ENCODE measurements at regions not wholly inside any gene's neighbourhood (a gene's known extent, or its start where the extent isn't known, plus 50 kb on each side); places are given as distances from the start of the nearest gene placed in this dataset.

GRCh38 chr4:43846111-43846587 is 602.5 kb downstream of the KCTD8 start:
- TF ChIP-seq CTCF (IDR thresholded peaks at IDR 0.05; ENCODE audit: insufficient read depth, low read length) = no peak
- TF ChIP-seq POLR2AphosphoS5 (IDR thresholded peaks at IDR 0.05; ENCODE audit: low read depth) = no peak
- TF ChIP-seq REST (IDR thresholded peaks at IDR 0.05; ENCODE audit: insufficient replicate concordance, low read depth) = no peak
- no peak for TF ChIP-seq SPI1 (IDR thresholded peaks at IDR 0.05; ENCODE audit: borderline replicate concordance, low read depth)
- no peak for TF ChIP-seq GABPA (IDR thresholded peaks at IDR 0.05; ENCODE audit: low read depth)
